H9 (cell line): ENCODE measurements at regions not wholly inside any gene's neighbourhood (a gene's known extent, or its start where the extent isn't known, plus 50 kb on each side); places are given as distances from the start of the nearest gene placed in this dataset.

ENCODE experiments used
- DNase-seq: peaks from one replicate; pipeline ENCODE4 v3.0.0-alpha.2; 2017
- H2AFZ ChIP-seq: one replicate; pipeline ENCODE4 v1.6.1; 2013; ENCODE audit warnings: mild to moderate bottlenecking, low read length, control low read depth, moderate library complexity
- H2AK5ac ChIP-seq: 2 replicates; pipeline ENCODE4 v1.6.1; 2013; ENCODE audit warnings: low read length, control low read depth, mixed read lengths; ENCODE audit not compliant: insufficient read length
- H2BK120ac ChIP-seq: one replicate; pipeline ENCODE4 v1.6.1; 2013; ENCODE audit warnings: low read depth, mild to moderate bottlenecking, low read length, control low read depth, inconsistent platforms; ENCODE audit not compliant: poor library complexity, severe bottlenecking
- H2BK12ac ChIP-seq: 2 replicates; pipeline ENCODE4 v1.6.1; 2013; ENCODE audit warnings: low read length, control low read depth, mixed read lengths, low read depth; ENCODE audit not compliant: insufficient read length
- H2BK15ac ChIP-seq: 2 replicates; pipeline ENCODE4 v1.6.1; 2013; ENCODE audit warnings: low read depth, low read length, control low read depth
- H2BK20ac ChIP-seq: one replicate; pipeline ENCODE4 v1.6.1; 2013; ENCODE audit warnings: low read depth, mild to moderate bottlenecking, low read length, control low read depth, inconsistent platforms; ENCODE audit not compliant: poor library complexity, severe bottlenecking
- H2BK5ac ChIP-seq: 2 replicates; pipeline ENCODE4 v1.6.1; 2013; ENCODE audit warnings: low read length, control low read depth, mixed read lengths; ENCODE audit not compliant: insufficient read length
- H3K14ac ChIP-seq: 2 replicates; pipeline ENCODE4 v1.6.1; 2013; ENCODE audit warnings: low read length, control low read depth; ENCODE audit not compliant: insufficient read depth
- H3K18ac ChIP-seq: 2 replicates; pipeline ENCODE4 v1.6.1; 2013; ENCODE audit warnings: low read depth, mild to moderate bottlenecking, mixed read lengths, low read length, control low read depth; ENCODE audit not compliant: insufficient read length
- H3K23ac ChIP-seq: 2 replicates; pipeline ENCODE4 v1.6.1; 2013; ENCODE audit warnings: low read length, control low read depth, mixed read lengths, low read depth; ENCODE audit not compliant: insufficient read length
- H3K23me2 ChIP-seq: 2 replicates; pipeline ENCODE4 v1.6.1; 2013; ENCODE audit warnings: low read depth, mild to moderate bottlenecking, mixed read lengths, low read length, control low read depth; ENCODE audit not compliant: insufficient read length, poor library complexity, severe bottlenecking
- H3K27ac ChIP-seq: 2 replicates; pipeline ENCODE4 v1.5.1; 2013; ENCODE audit warnings: low read length, control low read depth, mixed read lengths, low read depth; ENCODE audit not compliant: insufficient read length
- H3K27me3 ChIP-seq: 2 replicates; pipeline ENCODE4 v1.6.1; 2013; ENCODE audit warnings: low read length, control low read depth, inconsistent platforms; ENCODE audit not compliant: insufficient read depth
- H3K4ac ChIP-seq: 2 replicates; pipeline ENCODE4 v1.6.1; 2013; ENCODE audit warnings: low read depth, mild to moderate bottlenecking, control low read depth, inconsistent platforms, low read length, moderate library complexity
- H3K4me1 ChIP-seq: 2 replicates; pipeline ENCODE4 v1.6.1; 2013; ENCODE audit warnings: low read length, control low read depth, inconsistent platforms; ENCODE audit not compliant: insufficient read depth
- H3K4me2 ChIP-seq: 2 replicates; pipeline ENCODE4 v1.6.1; 2013; ENCODE audit warnings: low read length, control low read depth, mixed read lengths; ENCODE audit not compliant: insufficient read length, insufficient read depth
- H3K56ac ChIP-seq: 2 replicates; pipeline ENCODE4 v1.6.1; 2013; ENCODE audit warnings: low read depth, mild to moderate bottlenecking, mixed read lengths, low read length, control low read depth; ENCODE audit not compliant: insufficient read length
- H3K79me1 ChIP-seq: 2 replicates; pipeline ENCODE4 v1.6.1; 2013; ENCODE audit warnings: low read depth, mild to moderate bottlenecking, moderate library complexity, low read length, control low read depth, inconsistent platforms; ENCODE audit not compliant: insufficient read depth, poor library complexity, severe bottlenecking
- H3K79me2 ChIP-seq: 2 replicates; pipeline ENCODE4 v1.6.1; 2013; ENCODE audit warnings: low read length, control low read depth, inconsistent platforms; ENCODE audit not compliant: insufficient read depth
- H3K9ac ChIP-seq: 2 replicates; pipeline ENCODE4 v1.6.1; 2013; ENCODE audit warnings: low read length, control low read depth, mixed read lengths; ENCODE audit not compliant: insufficient read length; ENCODE audit errors: extremely low read depth
- H3K9me3 ChIP-seq: one replicate; pipeline ENCODE4 v1.6.1; 2013; ENCODE audit warnings: low read depth, low read length, inconsistent platforms; ENCODE audit not compliant: control insufficient read depth
- H3T11ph ChIP-seq: one replicate; pipeline ENCODE4 v1.6.1; 2013; ENCODE audit warnings: mild to moderate bottlenecking, low read length, control low read depth, inconsistent platforms
- H4K20me1 ChIP-seq: one replicate; pipeline ENCODE4 v1.6.1; 2013; ENCODE audit not compliant: control insufficient read depth, insufficient read length, insufficient read depth
- H4K5ac ChIP-seq: 2 replicates; pipeline ENCODE4 v1.6.1; 2013; ENCODE audit warnings: low read depth, mild to moderate bottlenecking, mixed read lengths, low read length, control low read depth; ENCODE audit not compliant: insufficient read length
- H4K8ac ChIP-seq: replicated peaks from 2 replicates; pipeline ENCODE4 v1.6.1; 2013; ENCODE audit warnings: low read length, control low read depth, mixed read lengths, low read depth; ENCODE audit not compliant: insufficient read length
- H4K91ac ChIP-seq: 2 replicates; pipeline ENCODE4 v1.6.1; 2013; ENCODE audit warnings: low read depth, mild to moderate bottlenecking, moderate library complexity, mixed read lengths, low read length, control low read depth; ENCODE audit not compliant: insufficient read length
- H3K27ac Mint-ChIP-seq, 3 experiments: 2 replicates in 2 of 3; 3 replicates in 1 of 3; pipeline ENCODE4 v1.8.0; 2020 to 2021; ENCODE audit warnings: mixed read lengths in 3 of 3, mild to moderate bottlenecking in 1 of 3, moderate library complexity in 1 of 3
- H3K27me3 Mint-ChIP-seq: 2 replicates; pipeline ENCODE4 v1.8.0; 2021; ENCODE audit warnings: low read depth, mild to moderate bottlenecking, moderate library complexity, mixed read lengths
- H3K36me3 Mint-ChIP-seq, 3 experiments: 2 replicates in 2 of 3; 3 replicates in 1 of 3; pipeline ENCODE4 v1.8.0; 2020 to 2021; ENCODE audit warnings: low read depth in 3 of 3, mixed read lengths in 3 of 3; ENCODE audit not compliant: insufficient read depth in 1 of 3
- H3K4me1 Mint-ChIP-seq, 2 experiments: 2 replicates each; pipeline ENCODE4 v1.8.0; 2020; ENCODE audit warnings: mixed read lengths in 2 of 2
- H3K4me3 Mint-ChIP-seq, 2 experiments: 2 replicates in 1 of 2; 3 replicates in 1 of 2; pipeline ENCODE4 v1.8.0; 2020 to 2021; ENCODE audit warnings: mild to moderate bottlenecking in 2 of 2, mixed read lengths in 2 of 2, moderate library complexity in 1 of 2
- H3K9me3 Mint-ChIP-seq, 2 experiments: 2 replicates in 1 of 2; 3 replicates in 1 of 2; pipeline ENCODE4 v1.8.0; 2020; ENCODE audit warnings: mild to moderate bottlenecking in 2 of 2, mixed read lengths in 2 of 2, moderate library complexity in 1 of 2
- WGBS: extraction: QIAGEN DNeasy Blood & Tissue Kit; methylation state at CpG from one replicate; pipeline ENCODE4 v1.1.7; 2013; ENCODE audit warnings: missing lambda C conversion rate, low lambda C conversion rate, mixed read lengths; ENCODE audit not compliant: insufficient read length; ENCODE audit errors: extremely low coverage; 5-methylcytosine and 5-hydroxymethylcytosine counted together
- TF ChIP-seq, protein P1 (sequence below): fragments of 200-600 bp; sonication (generic); conservative IDR thresholded peaks from 3 replicates; pipeline ENCODE4 v1.8.0; 2021; ENCODE audit warnings: antibody characterized with exemption, mild to moderate bottlenecking

- Mint-ChIP-seq H3K27ac (no peak overlapping the region), H3K27me3 (peaks cover 17% of the 10 kb centered on the region), H3K36me3 (no peaks in the 10 kb centered on the region; a peak in 1 of 7 replicates), H3K4me3 (no peak overlapping the region), H3K4me1 (peaks cover 22% of the 10 kb centered on the region in 2 experiments), H3K9me3 (peaks cover 0 to 2% of the 10 kb centered on the region in 2 experiments; a peak in 1 of 5 replicates)
- no peak overlapping the region for H2BK20ac ChIP-seq
- DNase-seq = peak; percentile 15
- no peak overlapping the region for H3K4ac ChIP-seq
- H3K14ac ChIP-seq = no peak overlapping the region
- no peak overlapping the region for H2AFZ ChIP-seq
- H3T11ph ChIP-seq = no peak overlapping the region
- no peaks in the 10 kb centered on the region for H3K79me2 ChIP-seq
- no peak overlapping the region for H4K5ac ChIP-seq
- no peaks in the 10 kb centered on the region for H3K23me2 ChIP-seq
- no CpG with 5 or more reads among the region's 12 CpGs for WGBS
- H2BK5ac ChIP-seq = no peak overlapping the region
- no peaks in the 10 kb centered on the region for H3K27me3 ChIP-seq
- no peak overlapping the region for H2BK12ac ChIP-seq
- H2BK120ac ChIP-seq = no peak overlapping the region
- no peak overlapping the region for H3K56ac ChIP-seq
- H3K18ac ChIP-seq = no peak overlapping the region
- H2AK5ac ChIP-seq = no peak overlapping the region
- no peak overlapping the region for H3K23ac ChIP-seq
- H4K91ac ChIP-seq = no peak overlapping the region
- no peak overlapping the region for H3K27ac ChIP-seq
- no peak overlapping the region for H3K4me2 ChIP-seq
- H3K4me1 ChIP-seq = peaks cover 2% of the 10 kb centered on the region; the same call in 1 of the 2 replicates
- H4K20me1 ChIP-seq = no peaks in the 10 kb centered on the region
- TF ChIP-seq, protein P1, sequence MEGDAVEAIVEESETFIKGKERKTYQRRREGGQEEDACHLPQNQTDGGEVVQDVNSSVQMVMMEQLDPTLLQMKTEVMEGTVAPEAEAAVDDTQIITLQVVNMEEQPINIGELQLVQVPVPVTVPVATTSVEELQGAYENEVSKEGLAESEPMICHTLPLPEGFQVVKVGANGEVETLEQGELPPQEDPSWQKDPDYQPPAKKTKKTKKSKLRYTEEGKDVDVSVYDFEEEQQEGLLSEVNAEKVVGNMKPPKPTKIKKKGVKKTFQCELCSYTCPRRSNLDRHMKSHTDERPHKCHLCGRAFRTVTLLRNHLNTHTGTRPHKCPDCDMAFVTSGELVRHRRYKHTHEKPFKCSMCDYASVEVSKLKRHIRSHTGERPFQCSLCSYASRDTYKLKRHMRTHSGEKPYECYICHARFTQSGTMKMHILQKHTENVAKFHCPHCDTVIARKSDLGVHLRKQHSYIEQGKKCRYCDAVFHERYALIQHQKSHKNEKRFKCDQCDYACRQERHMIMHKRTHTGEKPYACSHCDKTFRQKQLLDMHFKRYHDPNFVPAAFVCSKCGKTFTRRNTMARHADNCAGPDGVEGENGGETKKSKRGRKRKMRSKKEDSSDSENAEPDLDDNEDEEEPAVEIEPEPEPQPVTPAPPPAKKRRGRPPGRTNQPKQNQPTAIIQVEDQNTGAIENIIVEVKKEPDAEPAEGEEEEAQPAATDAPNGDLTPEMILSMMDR = no peak
- no peak overlapping the region for H3K9ac ChIP-seq
- no peak overlapping the region for H4K8ac ChIP-seq
- H3K9me3 ChIP-seq = no peaks in the 10 kb centered on the region
- no peaks in the 10 kb centered on the region for H3K79me1 ChIP-seq
- no peak overlapping the region for H2BK15ac ChIP-seq
Observed at GRCh38 chr1:5722635-5723164, 269.5 kb downstream of the NPHP4 start.
